ENCODE measurements at regions not wholly inside any gene's neighbourhood (a gene's known extent, or its start where the extent isn't known, plus 50 kb on each side); places are given as distances from the start of the nearest gene placed in this dataset.

GRCh38 chr22:27684901-27685300 lies 116.7 kb downstream of the MN1 start:
- Mint-ChIP-seq H3K9me3 (peaks cover 4% of the 10 kb centered on the region), H3K27ac (no peak overlapping the region), H3K4me3 (no peak overlapping the region), H3K4me1 (ENCODE audit: low read depth) (no peaks in the 10 kb centered on the region), H3K27me3 (peaks cover 13% of the 10 kb centered on the region), H3K36me3 (ENCODE audit: low read depth) (no peaks in the 10 kb centered on the region)
- DNase-seq, result no peak

- no peak for DNase-seq
- H3K4me1 Mint-ChIP-seq (ENCODE audit: low read depth), result no peaks in the 10 kb centered on the region
- H3K9me3 Mint-ChIP-seq, result peaks cover 4% of the 10 kb centered on the region
- peaks cover 19% of the 10 kb centered on the region for H3K27me3 Mint-ChIP-seq
- H3K4me3 Mint-ChIP-seq, result no peak overlapping the region
- no peak overlapping the region for H3K27ac Mint-ChIP-seq
- H3K36me3 Mint-ChIP-seq (ENCODE audit: low read depth), result no peaks in the 10 kb centered on the region
Measured at GRCh38 chr22:27685515-27685914, 116.0 kb downstream of the MN1 start.

GRCh38 chr22:27685970-27686369 lies 115.6 kb downstream of the MN1 start:
- peaks cover 4% of the 10 kb centered on the region for H3K9me3 Mint-ChIP-seq
- no peak overlapping the region for H3K4me3 Mint-ChIP-seq
- H3K4me1 Mint-ChIP-seq (ENCODE audit: low read depth), result no peaks in the 10 kb centered on the region
- H3K27me3 Mint-ChIP-seq, result peaks cover 20% of the 10 kb centered on the region
- H3K36me3 Mint-ChIP-seq (ENCODE audit: low read depth), result no peaks in the 10 kb centered on the region
- no peak for DNase-seq
- H3K27ac Mint-ChIP-seq, result no peak overlapping the region

- DNase-seq, result no peak
- no peak overlapping the region for H3K4me3 Mint-ChIP-seq
- peaks cover 4% of the 10 kb centered on the region for H3K9me3 Mint-ChIP-seq
- peaks cover 20% of the 10 kb centered on the region for H3K27me3 Mint-ChIP-seq
- H3K4me1 Mint-ChIP-seq (ENCODE audit: low read depth), result no peaks in the 10 kb centered on the region
- H3K27ac Mint-ChIP-seq, result no peak overlapping the region
- H3K36me3 Mint-ChIP-seq (ENCODE audit: low read depth), result no peaks in the 10 kb centered on the region
Measured at GRCh38 chr22:27686534-27686933, 115.0 kb downstream of the MN1 start.

GRCh38 chr22:27687984-27688545 lies 113.5 kb downstream of the MN1 start:
- Mint-ChIP-seq H3K4me3 (no peak overlapping the region), H3K27me3 (peaks cover 22% of the 10 kb centered on the region), H3K9me3 (peaks cover 4% of the 10 kb centered on the region), H3K27ac (no peak overlapping the region), H3K36me3 (ENCODE audit: low read depth) (no peaks in the 10 kb centered on the region), H3K4me1 (ENCODE audit: low read depth) (no peaks in the 10 kb centered on the region)
- DNase-seq, result no peak

GRCh38 chr22:27689664-27690063 lies 111.9 kb downstream of the MN1 start:
- no peaks in the 10 kb centered on the region for H3K36me3 Mint-ChIP-seq (ENCODE audit: low read depth)
- H3K27ac Mint-ChIP-seq, result no peak overlapping the region
- peaks cover 22% of the 10 kb centered on the region for H3K27me3 Mint-ChIP-seq
- peaks cover 4% of the 10 kb centered on the region for H3K9me3 Mint-ChIP-seq
- DNase-seq, result no peak
- no peaks in the 10 kb centered on the region for H3K4me1 Mint-ChIP-seq (ENCODE audit: low read depth)
- no peak overlapping the region for H3K4me3 Mint-ChIP-seq

- Mint-ChIP-seq H3K4me3 (no peak overlapping the region), H3K9me3 (peaks cover 4% of the 10 kb centered on the region), H3K27ac (no peak overlapping the region), H3K27me3 (peaks cover 22% of the 10 kb centered on the region), H3K36me3 (ENCODE audit: low read depth) (no peaks in the 10 kb centered on the region), H3K4me1 (ENCODE audit: low read depth) (no peaks in the 10 kb centered on the region)
- DNase-seq, result no peak
Measured at GRCh38 chr22:27690599-27690998, 111.0 kb downstream of the MN1 start.

- H3K36me3 Mint-ChIP-seq (ENCODE audit: low read depth), result no peaks in the 10 kb centered on the region
- H3K4me1 Mint-ChIP-seq (ENCODE audit: low read depth), result no peaks in the 10 kb centered on the region
- no peak overlapping the region for H3K4me3 Mint-ChIP-seq
- peaks cover 7% of the 10 kb centered on the region for H3K9me3 Mint-ChIP-seq
- DNase-seq, result no peak
- H3K27me3 Mint-ChIP-seq, result peaks cover 22% of the 10 kb centered on the region
- no peak overlapping the region for H3K27ac Mint-ChIP-seq
Measured at GRCh38 chr22:27692243-27692642, 109.3 kb downstream of the MN1 start.

GRCh38 chr22:27695925-27696324 lies 105.6 kb downstream of the MN1 start:
- Mint-ChIP-seq H3K36me3 (ENCODE audit: low read depth) (no peaks in the 10 kb centered on the region), H3K27me3 (peaks cover 2% of the 10 kb centered on the region), H3K4me1 (ENCODE audit: low read depth) (no peaks in the 10 kb centered on the region), H3K4me3 (no peak overlapping the region), H3K9me3 (peaks cover 6% of the 10 kb centered on the region), H3K27ac (no peak overlapping the region)
- DNase-seq, result no peak

GRCh38 chr22:27697888-27698287 lies 103.7 kb downstream of the MN1 start:
- no peaks in the 10 kb centered on the region for H3K4me1 Mint-ChIP-seq (ENCODE audit: low read depth)
- H3K27me3 Mint-ChIP-seq, result no peaks in the 10 kb centered on the region
- H3K4me3 Mint-ChIP-seq, result no peak overlapping the region
- H3K9me3 Mint-ChIP-seq, result peaks cover 6% of the 10 kb centered on the region
- no peaks in the 10 kb centered on the region for H3K36me3 Mint-ChIP-seq (ENCODE audit: low read depth)
- no peak overlapping the region for H3K27ac Mint-ChIP-seq
- no peak for DNase-seq
